MM.1S (cell line): ENCODE measurements at regions not wholly inside any gene's neighbourhood (a gene's known extent, or its start where the extent isn't known, plus 50 kb on each side); places are given as distances from the start of the nearest gene placed in this dataset.
"Not testable (repeated sequence)": the region's sequence is repeated elsewhere in the genome, so short reads cannot be mapped to it uniquely, and the experiment has no call there.

Source experiments
- DNase-seq: peaks from one replicate; pipeline ENCODE4 v3.0.0-alpha.2; 2015
- H2AFZ ChIP-seq: fragments of 300-600 bp; sonication (generic); 2 replicates; pipeline ENCODE4 v1.6.0; 2016; ENCODE audit warnings: antibody characterized with exemption, low read length
- H3F3A ChIP-seq: fragments of 300-600 bp; sonication (generic); 2 replicates; pipeline ENCODE4 v1.6.1; 2016; ENCODE audit warnings: mild to moderate bottlenecking, antibody characterized with exemption, low read length, moderate library complexity, mixed read lengths; ENCODE audit not compliant: insufficient read depth
- H3K27ac ChIP-seq: fragments of 300-600 bp; sonication (generic); 2 replicates; pipeline ENCODE4 v1.5.1; 2016; ENCODE audit warnings: mild to moderate bottlenecking, low read length
- H3K27me3 ChIP-seq: fragments of 300-600 bp; sonication (generic); replicated peaks from 2 replicates; pipeline ENCODE4 v1.6.0; 2016; ENCODE audit warnings: low read length; ENCODE audit not compliant: insufficient read depth
- H3K36me3 ChIP-seq: fragments of 300-600 bp; sonication (generic); replicated peaks from 2 replicates; pipeline ENCODE4 v1.6.1; 2016; ENCODE audit warnings: mild to moderate bottlenecking, low read length, mixed read lengths; ENCODE audit not compliant: insufficient read depth
- H3K4me1 ChIP-seq: fragments of 300-600 bp; sonication (generic); 2 replicates; pipeline ENCODE4 v1.6.1; 2016; ENCODE audit warnings: low read length, mixed read lengths
- H3K4me2 ChIP-seq: fragments of 300-600 bp; sonication (generic); 2 replicates; pipeline ENCODE4 v1.6.0; 2016; ENCODE audit warnings: low read depth, low read length
- H3K4me3 ChIP-seq: fragments of 300-600 bp; sonication (generic); 2 replicates; pipeline ENCODE4 v1.5.1; 2016; ENCODE audit warnings: low read length, mixed read lengths
- H3K79me2 ChIP-seq: fragments of 300-600 bp; sonication (generic); 2 replicates; pipeline ENCODE4 v1.6.1; 2016; ENCODE audit warnings: mixed run types, low read length, mixed read lengths
- H3K9ac ChIP-seq: fragments of 300-600 bp; sonication (generic); 2 replicates; pipeline ENCODE4 v1.6.1; 2016; ENCODE audit warnings: low read length, mixed read lengths
- H3K9me2 ChIP-seq: fragments of 300-600 bp; sonication (generic); replicated peaks from 2 replicates; pipeline ENCODE4 v1.6.1; 2016; ENCODE audit warnings: mild to moderate bottlenecking, low read length, mixed read lengths; ENCODE audit not compliant: insufficient read depth
- H3K9me3 ChIP-seq: fragments of 300-600 bp; sonication (generic); replicated peaks from 2 replicates; pipeline ENCODE4 v1.6.1; 2016; ENCODE audit warnings: mild to moderate bottlenecking, low read length, mixed read lengths; ENCODE audit not compliant: insufficient read depth
- H4K20me1 ChIP-seq: fragments of 300-600 bp; sonication (generic); 2 replicates; pipeline ENCODE4 v1.6.1; 2016; ENCODE audit warnings: mild to moderate bottlenecking, low read length, moderate library complexity, mixed read lengths; ENCODE audit not compliant: insufficient read depth
- CTCF ChIP-seq: fragments of 300-600 bp; sonication (generic); IDR thresholded peaks from 2 replicates; pipeline ENCODE4 v1.5.1; 2016; ENCODE audit warnings: antibody characterized with exemption, low read length, mixed read lengths
- EZH2 ChIP-seq: fragments of 300-600 bp; sonication (generic); optimal IDR thresholded peaks from 2 replicates; pipeline ENCODE3; 2017; ENCODE audit warnings: low read depth, mild to moderate bottlenecking, antibody characterized with exemption, low read length, mixed read lengths
- EZH2phosphoT487 ChIP-seq: fragments of 300-600 bp; sonication (generic); IDR thresholded peaks from 2 replicates; pipeline ENCODE4 v1.6.1; 2018; ENCODE audit warnings: antibody characterized with exemption, low read length

GRCh38 chr20:29876911-29877285, 1380.6 kb upstream of the DEFB115 start:
- Histone ChIP-seq H3K4me3 (no peak overlapping the region), H3F3A (no peaks in the 10 kb centered on the region), H3K9me2 (no peaks in the 10 kb centered on the region), H3K36me3 (no peaks in the 10 kb centered on the region), H3K4me1 (no peaks in the 10 kb centered on the region), H3K9ac (no peak overlapping the region), H4K20me1 (no peaks in the 10 kb centered on the region), H3K4me2 (no peak overlapping the region), H2AFZ (no peak overlapping the region), H3K9me3 (no peaks in the 10 kb centered on the region), H3K27me3 (no peaks in the 10 kb centered on the region), H3K79me2 (no peaks in the 10 kb centered on the region), H3K27ac (no peak overlapping the region)
- DNase-seq: no peak
- no peak for TF ChIP-seq EZH2phosphoT487
- no peak for TF ChIP-seq CTCF
- no peak for TF ChIP-seq EZH2

GRCh38 chr20:29877411-29878280, 1379.8 kb upstream of the DEFB115 start:
- not testable (repeated sequence) for H3K27ac ChIP-seq, H3K27me3 ChIP-seq, H3K4me3 ChIP-seq

GRCh38 chr20:29878281-29878741, 1379.2 kb upstream of the DEFB115 start:
- Histone ChIP-seq H3K27me3 (no peaks in the 10 kb centered on the region), H3K4me2 (no peak overlapping the region), H3K27ac (no peak overlapping the region), H3K4me1 (no peaks in the 10 kb centered on the region), H4K20me1 (no peaks in the 10 kb centered on the region), H2AFZ (no peak overlapping the region), H3K9me3 (no peaks in the 10 kb centered on the region), H3F3A (no peaks in the 10 kb centered on the region), H3K36me3 (no peaks in the 10 kb centered on the region), H3K9me2 (no peaks in the 10 kb centered on the region), H3K9ac (no peak overlapping the region), H3K4me3 (no peak overlapping the region), H3K79me2 (no peaks in the 10 kb centered on the region)
- no peak for DNase-seq
- no peak for TF ChIP-seq CTCF
- TF ChIP-seq EZH2: no peak
- no peak for TF ChIP-seq EZH2phosphoT487

More at GRCh38 chr20:29877411-29878280, 1379.8 kb upstream of the DEFB115 start:
- H2AFZ ChIP-seq, H3K36me3 ChIP-seq, H4K20me1 ChIP-seq, H3K4me1 ChIP-seq, H3K79me2 ChIP-seq, DNase-seq, H3F3A ChIP-seq, H3K9me2 ChIP-seq, H3K9me3 ChIP-seq, H3K4me2 ChIP-seq, H3K9ac ChIP-seq: not testable (repeated sequence)

- Histone ChIP-seq H2AFZ (no peak overlapping the region), H3K27ac (no peak overlapping the region), H3K4me3 (no peak overlapping the region), H3F3A (no peaks in the 10 kb centered on the region), H4K20me1 (no peaks in the 10 kb centered on the region), H3K9me3 (no peaks in the 10 kb centered on the region), H3K36me3 (no peaks in the 10 kb centered on the region), H3K27me3 (no peaks in the 10 kb centered on the region), H3K4me2 (no peak overlapping the region), H3K79me2 (no peaks in the 10 kb centered on the region), H3K9me2 (no peaks in the 10 kb centered on the region), H3K4me1 (no peaks in the 10 kb centered on the region), H3K9ac (no peak overlapping the region)
- DNase-seq: no peak
- TF ChIP-seq CTCF (no peak), EZH2 (no peak), EZH2phosphoT487 (no peak)
Measured at GRCh38 chr20:29878777-29879442, 1378.6 kb upstream of the DEFB115 start.

- not testable (repeated sequence) for H4K20me1 ChIP-seq, H3K36me3 ChIP-seq, H3K9me3 ChIP-seq, H3K9ac ChIP-seq, H3K4me3 ChIP-seq, H3K4me2 ChIP-seq, H2AFZ ChIP-seq, H3K9me2 ChIP-seq, H3K27me3 ChIP-seq, DNase-seq, H3F3A ChIP-seq, H3K4me1 ChIP-seq, H3K79me2 ChIP-seq, H3K27ac ChIP-seq
Measured at GRCh38 chr20:29881107-29881506, 1376.4 kb upstream of the DEFB115 start.
